D341Med (cell line): ENCODE measurements at regions not wholly inside any gene's neighbourhood (a gene's known extent, or its start where the extent isn't known, plus 50 kb on each side); places are given as distances from the start of the nearest gene placed in this dataset.
"Not testable (repeated sequence)": the region's sequence is repeated elsewhere in the genome, so short reads cannot be mapped to it uniquely, and the experiment has no call there.

Experiments
- DNase-seq: peaks from one replicate; pipeline ENCODE4 v3.0.0; 2012; ENCODE audit warnings: low spot score

- DNase-seq = not testable (repeated sequence)
Measured at GRCh38 chr21:8757399-8758093, 1763.8 kb upstream of the TPTE start.

- peak; percentile 24 for DNase-seq
Measured at GRCh38 chr21:8758921-8759367, 1762.4 kb upstream of the TPTE start.

- DNase-seq = not testable (repeated sequence)
Measured at GRCh38 chr21:8762241-8762640, 1759.1 kb upstream of the TPTE start.

GRCh38 chr21:8764416-8764815, 1757.0 kb upstream of the TPTE start:
- not testable (repeated sequence) for DNase-seq

- DNase-seq = not testable (repeated sequence)
Measured at GRCh38 chr21:8766142-8766541, 1755.2 kb upstream of the TPTE start.

- not testable (repeated sequence) for DNase-seq
Measured at GRCh38 chr21:8772910-8773514, 1748.4 kb upstream of the TPTE start.

GRCh38 chr21:8775591-8776215, 1745.7 kb upstream of the TPTE start:
- not testable (repeated sequence) for DNase-seq

GRCh38 chr21:8777260-8777659, 1744.1 kb upstream of the TPTE start:
- DNase-seq = not testable (repeated sequence)

- not testable (repeated sequence) for DNase-seq
Measured at GRCh38 chr21:8778323-8779085, 1742.9 kb upstream of the TPTE start.

GRCh38 chr21:8812840-8813239, 1708.5 kb upstream of the TPTE start:
- DNase-seq = not testable (repeated sequence)

GRCh38 chr21:8834264-8834663, 1687.1 kb upstream of the TPTE start:
- not testable (repeated sequence) for DNase-seq
